SK-N-MC (cell line): ENCODE measurements at regions not wholly inside any gene's neighbourhood (a gene's known extent, or its start where the extent isn't known, plus 50 kb on each side); places are given as distances from the start of the nearest gene placed in this dataset.

ENCODE experiments used
- DNase-seq: peaks from one replicate; pipeline ENCODE4 v3.0.0-alpha.2; 2011; ENCODE audit warnings: low read depth, low spot score
- H3K27ac ChIP-seq: fragments of 200-600 bp; sonication (generic); 2 replicates; pipeline ENCODE4 v1.5.1; 2016; ENCODE audit warnings: mixed run types
- H3K36me3 ChIP-seq: fragments of 200-600 bp; sonication (generic); 2 replicates; pipeline ENCODE4 v1.6.1; 2017; ENCODE audit warnings: antibody characterized with exemption, low read length, mixed read lengths; ENCODE audit not compliant: insufficient read depth
- H3K4me3 ChIP-seq: fragments of 200-600 bp; sonication (generic); 2 replicates; pipeline ENCODE4 v1.5.1; 2016
- H3K9ac ChIP-seq: fragments of 200-600 bp; sonication (generic); 2 replicates; pipeline ENCODE4 v1.8.0; 2017; ENCODE audit warnings: mixed run types, mixed read lengths; ENCODE audit not compliant: insufficient read length
- H3K9me3 ChIP-seq: fragments of 200-600 bp; sonication (generic); 2 replicates; pipeline ENCODE4 v1.6.1; 2017; ENCODE audit warnings: low read depth, mild to moderate bottlenecking, antibody characterized with exemption, low read length, moderate library complexity, mixed read lengths
- EZH2 ChIP-seq: fragments of 200-600 bp; sonication (generic); IDR thresholded peaks from one replicate; pipeline ENCODE4 v1.6.1; 2017; ENCODE audit warnings: antibody characterized with exemption
- FOXP2 ChIP-seq: optimal IDR thresholded peaks from 2 replicates; pipeline ENCODE3; 2011; ENCODE audit warnings: mild to moderate bottlenecking, moderate library complexity; ENCODE audit not compliant: insufficient read depth; ENCODE audit errors: extremely low read length, control extremely low read depth
- POLR2AphosphoS5 ChIP-seq: IDR thresholded peaks from 2 replicates; pipeline ENCODE4 v1.6.1; 2012; ENCODE audit warnings: mild to moderate bottlenecking, low read depth, low read length, borderline replicate concordance

GRCh38 chr13:111572956-111573761 lies 252.7 kb downstream of the TEX29 start:
- Histone ChIP-seq H3K27ac (no peak overlapping the region), H3K9ac (no peak overlapping the region), H3K36me3 (no peaks in the 10 kb centered on the region), H3K4me3 (no peak overlapping the region), H3K9me3 (no peaks in the 10 kb centered on the region)
- no peak for DNase-seq
- TF ChIP-seq EZH2 (no peak), FOXP2 (no peak), POLR2AphosphoS5 (no peak)

- H3K9me3 ChIP-seq = no peaks in the 10 kb centered on the region
- DNase-seq = no peak
- no peak overlapping the region for H3K4me3 ChIP-seq
- no peaks in the 10 kb centered on the region for H3K36me3 ChIP-seq
- no peak overlapping the region for H3K9ac ChIP-seq
- no peak overlapping the region for H3K27ac ChIP-seq
- no peak for TF ChIP-seq POLR2AphosphoS5
Observed at GRCh38 chr13:111573801-111574200, 253.4 kb downstream of the TEX29 start.

- H3K36me3 ChIP-seq = no peaks in the 10 kb centered on the region
- TF ChIP-seq POLR2AphosphoS5 (no peak), EZH2 (no peak), FOXP2 (no peak)
- no peak overlapping the region for H3K27ac ChIP-seq
- H3K9me3 ChIP-seq = no peaks in the 10 kb centered on the region
- no peak overlapping the region for H3K4me3 ChIP-seq
- H3K9ac ChIP-seq = no peak overlapping the region
- DNase-seq = no peak
Observed at GRCh38 chr13:111575276-111575675, 254.8 kb downstream of the TEX29 start.

- no peak for DNase-seq
- H3K9ac ChIP-seq = no peak overlapping the region
Observed at GRCh38 chr13:111575719-111576118, 255.3 kb downstream of the TEX29 start.

GRCh38 chr13:111577208-111577828 lies 256.9 kb downstream of the TEX29 start:
- Histone ChIP-seq H3K9ac (no peak overlapping the region), H3K27ac (no peak overlapping the region), H3K36me3 (no peaks in the 10 kb centered on the region), H3K9me3 (no peaks in the 10 kb centered on the region), H3K4me3 (no peak overlapping the region)
- DNase-seq = no peak
- no peak for TF ChIP-seq FOXP2
- TF ChIP-seq POLR2AphosphoS5 = no peak
- no peak for TF ChIP-seq EZH2

More at GRCh38 chr13:111575719-111576118, 255.3 kb downstream of the TEX29 start:
- TF ChIP-seq FOXP2 (no peak), POLR2AphosphoS5 (no peak), EZH2 (no peak)
- Histone ChIP-seq H3K27ac (no peak overlapping the region), H3K4me3 (no peak overlapping the region), H3K9me3 (no peaks in the 10 kb centered on the region), H3K36me3 (no peaks in the 10 kb centered on the region)

- Histone ChIP-seq H3K9me3 (no peaks in the 10 kb centered on the region), H3K4me3 (no peak overlapping the region), H3K9ac (no peak overlapping the region), H3K36me3 (no peaks in the 10 kb centered on the region), H3K27ac (no peak overlapping the region)
- no peak for DNase-seq
- TF ChIP-seq FOXP2 = no peak
- TF ChIP-seq POLR2AphosphoS5 = no peak
- no peak for TF ChIP-seq EZH2
Observed at GRCh38 chr13:111577956-111578605, 257.6 kb downstream of the TEX29 start.

GRCh38 chr13:111584101-111584672 lies 263.7 kb downstream of the TEX29 start:
- no peak overlapping the region for H3K4me3 ChIP-seq
- TF ChIP-seq EZH2 (no peak), POLR2AphosphoS5 (no peak), FOXP2 (no peak)
- no peak overlapping the region for H3K27ac ChIP-seq
- no peak for DNase-seq
- no peak overlapping the region for H3K9ac ChIP-seq
- no peaks in the 10 kb centered on the region for H3K9me3 ChIP-seq
- no peaks in the 10 kb centered on the region for H3K36me3 ChIP-seq

GRCh38 chr13:111584870-111585269 lies 264.4 kb downstream of the TEX29 start:
- H3K36me3 ChIP-seq = no peaks in the 10 kb centered on the region
- H3K4me3 ChIP-seq = no peak overlapping the region
- no peak for DNase-seq
- no peak overlapping the region for H3K27ac ChIP-seq
- TF ChIP-seq EZH2 (no peak), POLR2AphosphoS5 (no peak), FOXP2 (no peak)
- H3K9ac ChIP-seq = no peak overlapping the region
- H3K9me3 ChIP-seq = no peaks in the 10 kb centered on the region
